Esophagus muscularis mucosa (tissue), 3 donors: ENCODE measurements at regions not wholly inside any gene's neighbourhood (a gene's known extent, or its start where the extent isn't known, plus 50 kb on each side); places are given as distances from the start of the nearest gene placed in this dataset.

Experiments used
- CTCF ChIP-seq, 3 experiments: fragments of 200-600 bp in 2 of 3; fragments of 450-650 bp in 1 of 3; sonication (generic) in 2 of 3; IDR thresholded peaks; one replicate each; pipeline ENCODE4 v1.5.1; 2017 to 2019; ENCODE audit warnings: antibody characterized with exemption in 3 of 3, mild to moderate bottlenecking in 2 of 3, moderate library complexity in 1 of 3
- POLR2A ChIP-seq: fragments of 450-650 bp; IDR thresholded peaks from one replicate; pipeline ENCODE4 v1.6.1; 2017; ENCODE audit warnings: antibody characterized with exemption, moderate library complexity, mild to moderate bottlenecking, low read depth

GRCh38 chr12:97757481-97758193 is 295.0 kb downstream of the RMST start:
- TF ChIP-seq POLR2A (no peak), CTCF (IDR thresholded peaks at IDR 0.05) (no peak)
